DOHH2 (cell line): ENCODE measurements at regions not wholly inside any gene's neighbourhood (a gene's known extent, or its start where the extent isn't known, plus 50 kb on each side); places are given as distances from the start of the nearest gene placed in this dataset.

Source experiments
- CTCF ChIP-seq: fragments of 200-600 bp; sonication (generic); IDR thresholded peaks from one replicate; pipeline ENCODE4 v1.5.1; 2014; ENCODE audit warnings: antibody characterized with exemption, mild to moderate bottlenecking, low read depth, low read length; ENCODE audit not compliant: poor library complexity, severe bottlenecking
- EZH2phosphoT487 ChIP-seq: fragments of 200-600 bp; sonication (generic); IDR thresholded peaks from 2 replicates; pipeline ENCODE4 v1.6.1; 2017; ENCODE audit warnings: borderline replicate concordance, mild to moderate bottlenecking, antibody characterized with exemption, low read length, moderate library complexity, mixed read lengths

- TF ChIP-seq CTCF (no peak), EZH2phosphoT487 (no peak)
Measured at GRCh38 chr17:73912373-73912746, 268.1 kb upstream of the SDK2 start.
